K562 (cell line): ENCODE measurements at regions not wholly inside any gene's neighbourhood (a gene's known extent, or its start where the extent isn't known, plus 50 kb on each side); places are given as distances from the start of the nearest gene placed in this dataset.

Source experiments
- ATAC-seq: fragments of 200-7000 bp; cut with Tn5 transposase; 3 replicates; pipeline ENCODE4 v1.9.1; 2020; ENCODE audit warnings: moderate library complexity
- BruUV-seq: library from RNA; stranded (reverse); fragments of 400-500 nt; replicated peaks from 2 replicates; lab custom pipeline; 2021; lab: Mats Ljungman, UMichigan
- CTCF ChIA-PET: fragments of 300-600 bp; formaldehyde crosslinking; extraction: SDS; loops from one replicate; lab custom pipeline; 2021; ENCODE audit warnings: low intra/inter-chr PET ratio; lab: Yijun Ruan, JAX
- POLR2A ChIA-PET: fragments of 300-600, 350-650 bp; sonication (Branson Sonifier 250); formaldehyde crosslinking; extraction: SDS; loops from one replicate; lab custom pipeline; 2021; ENCODE audit warnings: antibody characterized with exemption, inconsistent platforms; lab: Yijun Ruan, JAX
- DNase-seq, 4 experiments: peaks; one replicate each; pipeline versions ENCODE4 v3.0.0 to v3.0.0-alpha.2; 2011 to 2018; ENCODE audit warnings: low spot score in 3 of 4, mixed read lengths in 3 of 4; ENCODE audit errors: extremely low read depth in 1 of 4
- FAIRE-seq: peaks from 2 replicates; lab custom pipeline; 2011; peaks lifted over from hg19 to GRCh38; lab: Jason Lieb, UNC
- H2AFZ ChIP-seq: 2 replicates; pipeline ENCODE4 v1.6.0; 2011; ENCODE audit warnings: low read depth, low read length, control low read depth, inconsistent platforms
- H3K27ac ChIP-seq: fragments of 200-600 bp; 3 replicates; pipeline ENCODE4 v1.8.0; 2011; ENCODE audit warnings: low read depth, mild to moderate bottlenecking, control low read depth, inconsistent platforms, low read length, moderate library complexity, mixed read lengths; ENCODE audit errors: extremely low read depth
- H3K27me3 ChIP-seq, 2 experiments: fragments of 300-600 bp in 1 of 2; 2 replicates in 1 of 2; 3 replicates in 1 of 2; pipeline versions ENCODE4 v1.6.0 to v1.8.0; 2011; ENCODE audit warnings: inconsistent platforms in 2 of 2, low read length in 2 of 2, mild to moderate bottlenecking in 1 of 2, mixed read lengths in 1 of 2, moderate library complexity in 1 of 2; ENCODE audit not compliant: control insufficient read depth in 2 of 2, insufficient read depth in 2 of 2
- H3K36me3 ChIP-seq: fragments of 300-600 bp; 3 replicates; pipeline ENCODE4 v1.8.0; 2011; ENCODE audit warnings: mild to moderate bottlenecking, low read length, inconsistent platforms; ENCODE audit not compliant: control insufficient read depth, insufficient read depth
- H3K4me1 ChIP-seq, 2 experiments: fragments of 200-600 bp in 1 of 2; replicated peaks in 1 of 2; 2 replicates in 1 of 2; 3 replicates in 1 of 2; pipeline versions ENCODE4 v1.5.1 to v1.8.0; 2011; ENCODE audit warnings: inconsistent platforms in 2 of 2, low read length in 2 of 2, mild to moderate bottlenecking in 1 of 2, mixed read lengths in 1 of 2, moderate library complexity in 1 of 2; ENCODE audit not compliant: control insufficient read depth in 2 of 2, insufficient read depth in 2 of 2
- H3K4me2 ChIP-seq: 2 replicates; pipeline ENCODE4 v1.6.1; 2011; ENCODE audit warnings: low read length, control low read depth, inconsistent platforms, mixed read lengths; ENCODE audit not compliant: insufficient read depth
- H3K4me3 ChIP-seq: fragments of 200-600 bp; sonication (generic), shearing (Covaris generic); 2 replicates; pipeline ENCODE4 v1.5.1; 2016; ENCODE audit warnings: control low read depth, inconsistent platforms
- H3K79me2 ChIP-seq: fragments of 200-600 bp; 3 replicates; pipeline ENCODE4 v1.8.0; 2011; ENCODE audit warnings: low read length, inconsistent platforms; ENCODE audit not compliant: control insufficient read depth, insufficient read depth
- H3K9ac ChIP-seq, 2 experiments: 2 replicates each; pipeline versions ENCODE4 v1.6.0 to v1.6.1; 2011; ENCODE audit warnings: low read depth in 2 of 2, low read length in 2 of 2, control low read depth in 1 of 2, inconsistent platforms in 1 of 2, mild to moderate bottlenecking in 1 of 2, mixed read lengths in 1 of 2; ENCODE audit not compliant: insufficient read depth in 1 of 2
- H3K9me1 ChIP-seq: one replicate; pipeline ENCODE4 v1.6.0; 2011; ENCODE audit warnings: inconsistent platforms, mild to moderate bottlenecking, low read length, moderate library complexity; ENCODE audit not compliant: control insufficient read depth, insufficient read depth
- H3K9me3 ChIP-seq: replicated peaks from 2 replicates; pipeline ENCODE4 v1.5.1; 2011; ENCODE audit warnings: low read depth, low read length, inconsistent platforms; ENCODE audit not compliant: control insufficient read depth, insufficient read depth
- H4K20me1 ChIP-seq: replicated peaks from 2 replicates; pipeline ENCODE4 v1.6.1; 2011; ENCODE audit warnings: low read length, inconsistent platforms, mixed read lengths; ENCODE audit not compliant: control insufficient read depth, insufficient read depth
- CBX2 ChIP-seq: fragments of 200-600 bp; sonication (generic); IDR thresholded peaks from one replicate; pipeline ENCODE4 v1.6.1; 2012; ENCODE audit warnings: mild to moderate bottlenecking, low read length, inconsistent platforms; ENCODE audit not compliant: insufficient read depth, poor library complexity, severe bottlenecking
- FOS ChIP-seq: IDR thresholded peaks from 3 replicates; pipeline ENCODE4 v1.6.1; 2011; ENCODE audit not compliant: insufficient read length; ENCODE audit errors: extremely low read depth
- GATAD2A ChIP-seq: fragments of 450-650 bp; IDR thresholded peaks from 2 replicates; pipeline ENCODE4 v1.6.1; 2017
- HDAC2 ChIP-seq: fragments of 450-650 bp; IDR thresholded peaks from 2 replicates; pipeline ENCODE4 v1.6.1; 2016; ENCODE audit warnings: mild to moderate bottlenecking
- HIVEP1 ChIP-seq: fragments of 250-450 bp; sonication (Bioruptor Pico); IDR thresholded peaks from 2 replicates; pipeline ENCODE4 v1.4.0; 2020; ENCODE audit warnings: mild to moderate bottlenecking
- KDM2B ChIP-seq: fragments of 250-450 bp; sonication (Bioruptor Pico); IDR thresholded peaks from 2 replicates; pipeline ENCODE4 v1.8.0; 2021; ENCODE audit warnings: mild to moderate bottlenecking, moderate library complexity
- KLF13 ChIP-seq: fragments of 450-650 bp; IDR thresholded peaks from 2 replicates; pipeline ENCODE4 v1.6.1; 2016; ENCODE audit warnings: missing genetic modification characterization, low read depth, mild to moderate bottlenecking, missing compliant biosample characterization, moderate library complexity, borderline replicate concordance
- MAZ ChIP-seq, 2 experiments: fragments of 450-650 bp in 1 of 2; sonication (generic) in 1 of 2; formaldehyde crosslinking; IDR thresholded peaks in 1 of 2; conservative IDR thresholded peaks in 1 of 2; 2 replicates each; pipeline versions ENCODE4 v1.4.0 to v1.5.0; 2020; ENCODE audit warnings: mild to moderate bottlenecking in 1 of 2, missing genetic modification reagents in 1 of 2
- NFE2 ChIP-seq: IDR thresholded peaks from 2 replicates; pipeline ENCODE4 v1.6.1; 2014; ENCODE audit warnings: antibody characterized with exemption, low read depth
- RAD21 ChIP-seq, 2 experiments: fragments of 250-450 bp in 1 of 2; fragments of 450-650 bp in 1 of 2; sonication (Bioruptor Pico) in 1 of 2; formaldehyde crosslinking in 1 of 2; IDR thresholded peaks in 1 of 2; conservative IDR thresholded peaks in 1 of 2; 2 replicates each; pipeline versions ENCODE4 v1.4.0 to v1.8.0; 2020 to 2022; ENCODE audit warnings: mild to moderate bottlenecking in 2 of 2, moderate library complexity in 1 of 2
- SPI1 ChIP-seq: IDR thresholded peaks from 2 replicates; pipeline ENCODE4 v1.6.1; 2011; ENCODE audit warnings: low read depth, low read length, control low read depth, borderline replicate concordance
- SRSF3 ChIP-seq: fragments of 200-400 bp; formaldehyde crosslinking; IDR thresholded peaks from 2 replicates; pipeline ENCODE4 v1.6.1; 2016; ENCODE audit warnings: mild to moderate bottlenecking, low read length, moderate library complexity; ENCODE audit not compliant: insufficient read depth
- SUPT5H ChIP-seq: fragments of 450-650 bp; IDR thresholded peaks from 2 replicates; pipeline ENCODE4 v1.6.1; 2016
- TEAD4 ChIP-seq, 2 experiments: sonication (generic) in 1 of 2; formaldehyde crosslinking in 1 of 2; IDR thresholded peaks; 2 replicates each; pipeline versions ENCODE4 v1.6.1 to v1.8.0; 2012 to 2022; ENCODE audit warnings: borderline replicate concordance in 1 of 2, inconsistent platforms in 1 of 2, low read length in 1 of 2, mild to moderate bottlenecking in 1 of 2, missing genetic modification reagents in 1 of 2
- THAP12 ChIP-seq: fragments of 250-450 bp; sonication (Bioruptor Pico); IDR thresholded peaks from 2 replicates; pipeline ENCODE4 v1.9.0; 2021; ENCODE audit warnings: mild to moderate bottlenecking, inconsistent platforms
- THRB ChIP-seq: fragments of 450-650 bp; formaldehyde crosslinking; conservative IDR thresholded peaks from 2 replicates; pipeline ENCODE4 v1.4.0; 2022; ENCODE audit warnings: mild to moderate bottlenecking, missing genetic modification characterization
- WGBS: fragments of 100-300 bp; shearing (Covaris generic); methylation state at CpG from one replicate; pipeline ENCODE4 v1.1.6; 2016; ENCODE audit warnings: low coverage, mixed read lengths; ENCODE audit not compliant: insufficient coverage; ENCODE audit errors: missing lambda C conversion rate; 5-methylcytosine and 5-hydroxymethylcytosine counted together
- in situ Hi-C: fragments of 300-500 bp; cut with MboI; formaldehyde crosslinking; loops from 4 replicates; pipeline ENCODE4 v1.15.0; 2018; ENCODE audit warnings: inconsistent platforms, mixed read lengths
- intact Hi-C: fragments of 100-400 bp; cut with micrococcal nuclease; formaldehyde crosslinking; loops from 2 replicates; pipeline ENCODE4 v1.14.2; 2022

GRCh38 chr4:20062054-20062453, 189.7 kb upstream of the SLIT2 start (continued):
- no peak for TF ChIP-seq SRSF3

- no peak overlapping the region for H3K4me2 ChIP-seq
- CTCF ChIA-PET: no interaction called here
- H3K9me3 ChIP-seq: no peaks in the 10 kb centered on the region; the same call in 1 of the 2 replicates
- H4K20me1 ChIP-seq: no peaks in the 10 kb centered on the region
- intact Hi-C loops: no loop called here
- no peaks in the 10 kb centered on the region for H3K4me1 ChIP-seq
- ATAC-seq (no peak), DNase-seq (no peak), FAIRE-seq (no peak)
- no peak overlapping the region for H3K27ac ChIP-seq
- H3K79me2 ChIP-seq: no peaks in the 10 kb centered on the region
- H3K27me3 ChIP-seq: no peaks in the 10 kb centered on the region
- H3K9ac ChIP-seq: no peak overlapping the region
- H3K4me3 ChIP-seq: no peak overlapping the region
- H2AFZ ChIP-seq: no peak overlapping the region
- TF ChIP-seq RAD21 (CRISPR knock-in tag; conservative IDR thresholded peaks at IDR 0.05 in 1 of 2, IDR thresholded peaks at IDR 0.05 in 1 of 2) (no peak), TEAD4 (IDR thresholded peaks at IDR 0.05; ENCODE audit: low read length) (no peak), TEAD4 (CRISPR knock-in tag; IDR thresholded peaks at IDR 0.05; ENCODE audit: borderline replicate concordance) (no peak), HIVEP1 (CRISPR knock-in tag) (no peak), NFE2 (no peak), SUPT5H (no peak), CBX2 (no peak), GATAD2A (no peak), THAP12 (CRISPR knock-in tag) (no peak), KLF13 (tag) (no peak), KDM2B (CRISPR knock-in tag) (no peak), FOS (no peak), HDAC2 (no peak), SPI1 (no peak), SRSF3 (no peak), MAZ (CRISPR knock-in tag; conservative IDR thresholded peaks at IDR 0.05 in 1 of 2, IDR thresholded peaks at IDR 0.05 in 1 of 2) (no peak), THRB (CRISPR knock-in tag) (no peak)
- H3K9me1 ChIP-seq: no peaks in the 10 kb centered on the region
- BruUV-seq: no TSS peak
- WGBS: 0% methylated on average over 6 of the region's 6 CpGs
- H3K36me3 ChIP-seq: no peaks in the 10 kb centered on the region
- in situ Hi-C loops: no loop called here
- POLR2A ChIA-PET: no interaction called here
These were observed 200.9 kb upstream of the SLIT2 start for GRCh38 chr4:20050768-20051167.
